GM21737 (cell line): ENCODE measurements at regions not wholly inside any gene's neighbourhood (a gene's known extent, or its start where the extent isn't known, plus 50 kb on each side); places are given as distances from the start of the nearest gene placed in this dataset.

ENCODE experiments used
- ATAC-seq: cut with Tn5 transposase; IDR thresholded peaks from one replicate; pipeline ENCODE4 v1.9.1; 2021; ENCODE audit warnings: mild to moderate bottlenecking, moderate library complexity; ENCODE audit not compliant: unreplicated experiment

DNA sequence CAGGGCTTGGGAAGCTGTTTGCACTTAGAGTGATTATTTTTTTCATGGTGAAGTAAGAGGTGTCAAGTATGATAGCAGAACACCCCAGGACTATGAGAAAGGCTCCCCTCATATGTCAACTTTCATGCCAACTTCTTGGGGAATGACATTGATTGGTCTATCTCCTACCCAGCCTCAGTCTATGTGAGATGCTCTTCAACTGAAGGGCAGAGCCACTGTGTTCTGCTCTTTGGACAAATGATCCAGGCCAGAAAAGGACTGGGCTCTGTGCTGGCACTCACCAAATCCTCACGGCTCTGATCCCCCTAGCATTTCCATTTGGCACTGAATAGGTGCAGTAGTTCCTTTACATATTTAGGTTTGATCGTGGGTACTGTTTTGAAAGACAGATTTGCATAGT lies 151.1 kb downstream of the DMRT2 start:
- no peak for ATAC-seq

DNA sequence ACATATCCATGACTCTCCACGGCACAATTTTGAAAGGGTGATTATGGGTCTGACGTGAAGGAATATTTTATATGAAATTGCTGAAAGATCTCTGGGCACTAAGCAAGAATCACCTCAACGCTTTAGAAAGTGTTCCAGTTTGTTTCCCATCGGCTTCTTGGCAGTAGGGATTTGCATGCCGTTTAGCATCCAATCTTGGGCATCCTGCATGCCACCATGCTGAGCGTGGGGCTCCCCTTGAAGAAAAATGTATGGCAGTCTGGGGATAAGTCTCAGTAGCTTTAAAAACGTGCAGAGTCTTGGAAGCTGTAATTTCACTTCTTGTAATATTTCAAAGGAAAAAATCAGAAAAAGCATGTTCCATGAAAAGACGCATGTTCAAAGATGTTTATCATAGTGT lies 151.7 kb downstream of the DMRT2 start:
- no peak for ATAC-seq

DNA sequence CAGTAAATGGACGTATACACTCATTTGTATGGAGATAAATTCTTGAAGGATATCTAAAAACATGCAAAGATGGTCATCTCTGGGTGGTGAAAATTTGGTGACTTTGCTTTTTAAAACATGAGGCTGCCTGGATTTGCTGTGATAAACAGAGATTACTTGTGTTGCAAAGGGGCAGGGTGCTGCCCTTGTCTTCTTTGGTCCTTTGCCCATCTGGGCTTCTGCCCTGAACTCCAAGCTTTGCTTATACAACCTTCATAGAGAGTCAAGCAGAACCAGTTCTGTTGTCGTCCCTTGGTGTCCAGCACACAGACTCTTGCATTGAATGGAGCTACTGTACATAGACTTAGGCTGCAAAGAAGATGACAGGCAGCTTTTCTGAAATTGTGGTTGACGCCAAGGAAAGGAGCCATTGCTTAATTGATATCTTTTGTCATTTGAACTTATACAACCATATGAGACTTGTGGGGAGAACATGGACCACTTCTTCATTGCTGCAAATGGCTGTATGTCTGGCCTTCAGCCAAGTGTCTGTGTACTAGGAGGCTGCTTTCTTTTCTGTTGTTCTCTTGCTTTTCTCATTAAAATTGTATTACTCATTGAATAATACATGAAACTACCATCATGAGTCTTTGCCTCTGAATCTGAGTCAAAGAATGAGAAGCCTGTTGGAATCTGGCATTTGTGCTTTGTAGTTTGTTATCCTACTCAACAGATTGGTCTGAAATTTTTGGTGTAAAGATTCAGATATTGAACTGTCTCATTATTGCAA lies 152.5 kb downstream of the DMRT2 start:
- no peak for ATAC-seq

DNA sequence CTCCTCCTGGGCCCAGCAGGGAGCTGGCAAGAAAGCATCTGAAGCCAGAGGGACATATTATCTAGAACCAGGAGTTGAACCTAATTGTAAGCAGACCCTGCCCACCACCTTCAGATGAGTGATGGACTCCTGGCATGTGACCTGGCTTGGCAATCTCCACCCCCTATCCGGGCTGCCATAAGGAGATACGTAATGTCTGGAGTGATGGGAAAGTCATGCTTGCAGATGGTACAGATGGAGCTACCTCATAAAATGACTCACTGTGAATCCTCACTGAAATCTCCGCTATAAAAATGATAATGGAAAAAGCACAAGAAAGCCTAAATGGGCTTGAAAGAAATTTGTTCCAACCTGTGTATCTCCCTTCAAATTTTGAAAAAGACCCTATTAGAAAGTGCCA lies 157.5 kb downstream of the DMRT2 start:
- ATAC-seq, result no peak

DNA sequence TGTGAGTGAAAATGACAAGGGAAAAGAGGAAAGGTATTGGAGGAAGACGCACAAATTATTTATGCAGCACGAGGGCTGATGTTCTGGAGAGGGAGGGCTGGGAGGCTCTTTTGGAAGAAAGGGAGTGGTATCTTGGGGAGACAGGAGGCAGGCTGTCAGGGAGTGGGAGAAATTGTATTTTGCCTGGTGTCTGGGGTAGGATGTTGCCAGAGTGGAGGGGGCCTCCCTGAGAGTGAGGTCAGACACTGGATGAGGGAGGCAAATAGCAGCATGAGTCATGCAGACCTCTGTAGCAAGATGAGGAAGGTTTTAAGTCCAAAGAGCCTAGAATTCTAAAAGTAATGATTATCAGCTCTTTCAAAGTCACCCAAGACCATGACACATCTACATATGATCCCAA lies 158.0 kb downstream of the DMRT2 start:
- no peak for ATAC-seq

DNA sequence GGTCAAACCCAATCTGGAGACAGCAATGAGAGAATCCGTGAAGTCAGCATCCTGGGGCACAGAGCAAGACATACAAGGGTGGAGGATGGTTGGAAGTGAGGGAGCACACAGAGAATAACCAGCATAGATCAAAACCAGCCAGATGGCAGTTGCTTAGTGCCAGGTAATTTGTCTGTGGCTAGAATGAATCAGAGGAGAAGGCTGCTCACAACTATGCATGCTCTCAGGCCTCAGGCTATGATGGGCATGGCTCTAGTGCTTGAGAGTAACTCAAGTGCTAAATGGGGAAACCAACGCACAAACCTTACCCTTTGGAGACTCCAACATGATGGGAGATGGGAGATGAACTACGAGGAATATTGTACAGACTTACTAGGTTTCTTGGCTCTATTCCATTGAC lies 160.8 kb downstream of the DMRT2 start:
- no peak for ATAC-seq

DNA sequence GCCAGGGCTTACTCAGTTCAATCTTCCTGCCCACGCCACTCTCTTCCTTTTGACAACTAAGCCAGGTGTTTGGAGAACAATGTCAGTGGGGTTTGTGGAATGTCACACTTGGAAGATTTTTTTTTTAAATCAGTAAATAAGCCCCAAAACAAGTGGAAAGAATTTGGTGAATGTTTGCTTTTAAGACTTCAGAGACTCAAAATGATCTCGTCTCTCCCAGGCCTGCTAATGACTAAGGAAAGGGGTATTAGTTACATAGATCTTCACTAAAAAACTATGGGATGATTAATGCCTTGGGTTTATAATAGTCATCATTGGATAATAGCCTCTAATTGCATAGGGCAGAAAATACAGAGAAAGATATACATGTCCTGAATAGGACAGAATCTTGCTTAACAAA lies 166.4 kb downstream of the DMRT2 start:
- ATAC-seq, result no peak

DNA sequence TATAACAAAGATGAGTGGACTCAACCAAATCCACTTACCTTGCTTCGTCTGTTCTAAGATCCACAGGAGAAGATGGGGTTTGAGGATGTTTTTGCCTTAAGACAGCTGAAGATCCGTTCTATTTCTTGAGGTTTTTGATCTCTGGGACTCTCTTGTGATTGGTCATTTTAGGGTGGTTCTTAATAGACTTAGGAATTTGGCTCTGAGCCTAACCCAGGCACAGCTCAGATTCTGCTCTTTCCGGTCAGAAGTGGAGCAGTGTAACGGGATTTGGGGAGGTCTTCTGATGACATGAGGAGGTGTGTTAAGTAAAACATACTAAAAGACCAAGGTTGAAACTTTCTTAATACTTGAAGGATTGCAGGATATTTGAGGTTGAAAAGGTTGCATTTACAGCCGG lies 166.9 kb downstream of the DMRT2 start:
- ATAC-seq, result no peak

DNA sequence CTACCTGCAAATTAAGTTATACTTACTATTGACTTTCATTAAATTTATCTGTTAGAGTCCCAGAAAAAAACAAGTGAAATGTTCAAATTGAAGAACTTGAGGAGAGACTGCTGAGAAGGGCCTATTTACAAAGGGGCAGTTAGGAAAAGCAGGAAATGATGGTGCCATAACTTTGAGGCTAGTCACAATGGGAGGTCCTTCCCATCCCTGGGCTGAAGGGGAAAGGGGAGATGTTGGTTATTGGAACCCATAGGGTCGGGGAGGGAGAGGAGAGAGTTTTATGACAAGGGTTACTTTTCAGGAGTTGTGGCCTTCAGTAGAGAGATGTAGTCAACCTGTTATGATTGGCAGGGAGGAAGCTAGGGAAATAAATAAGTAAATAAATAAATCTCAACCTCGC lies 169.1 kb downstream of the DMRT2 start:
- no peak for ATAC-seq

DNA sequence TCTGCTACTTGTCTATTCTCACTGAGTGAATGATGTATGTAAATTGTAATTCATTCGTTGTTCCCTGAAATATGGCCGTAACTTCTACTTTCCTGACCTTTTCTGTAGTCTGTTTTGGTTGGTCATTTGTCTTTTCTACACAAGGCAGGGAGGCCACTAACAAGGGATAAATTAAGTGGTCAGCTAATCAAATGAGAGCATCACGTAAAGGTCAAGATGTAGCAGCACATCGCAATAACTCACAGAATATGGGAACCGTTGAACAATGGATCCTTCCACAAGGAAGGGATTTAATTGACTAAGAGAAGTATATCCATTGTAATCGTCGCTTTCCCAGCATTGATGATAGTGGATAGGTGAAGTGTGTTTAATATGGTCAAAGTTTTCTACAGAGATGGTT lies 171.1 kb downstream of the DMRT2 start:
- ATAC-seq, result no peak

DNA sequence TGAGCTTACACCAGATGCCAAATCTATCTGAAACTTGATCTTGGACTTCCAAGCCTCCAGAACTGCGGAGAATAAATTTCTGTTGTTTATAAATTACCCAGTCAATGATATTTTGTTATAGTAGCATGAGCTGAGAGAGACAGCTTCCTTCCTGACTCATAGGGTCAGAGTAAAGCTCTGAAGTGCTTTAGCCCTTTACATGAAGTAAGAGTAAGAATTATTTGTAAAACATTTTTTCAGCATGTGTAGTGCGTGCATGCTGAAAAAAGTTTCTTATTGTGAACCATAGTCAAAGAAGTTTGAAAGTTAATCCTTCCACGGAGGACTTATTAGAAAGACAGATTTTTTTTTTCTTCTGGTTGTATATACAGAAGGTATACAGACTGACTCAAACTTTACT lies 172.4 kb downstream of the DMRT2 start:
- ATAC-seq, result no peak

DNA sequence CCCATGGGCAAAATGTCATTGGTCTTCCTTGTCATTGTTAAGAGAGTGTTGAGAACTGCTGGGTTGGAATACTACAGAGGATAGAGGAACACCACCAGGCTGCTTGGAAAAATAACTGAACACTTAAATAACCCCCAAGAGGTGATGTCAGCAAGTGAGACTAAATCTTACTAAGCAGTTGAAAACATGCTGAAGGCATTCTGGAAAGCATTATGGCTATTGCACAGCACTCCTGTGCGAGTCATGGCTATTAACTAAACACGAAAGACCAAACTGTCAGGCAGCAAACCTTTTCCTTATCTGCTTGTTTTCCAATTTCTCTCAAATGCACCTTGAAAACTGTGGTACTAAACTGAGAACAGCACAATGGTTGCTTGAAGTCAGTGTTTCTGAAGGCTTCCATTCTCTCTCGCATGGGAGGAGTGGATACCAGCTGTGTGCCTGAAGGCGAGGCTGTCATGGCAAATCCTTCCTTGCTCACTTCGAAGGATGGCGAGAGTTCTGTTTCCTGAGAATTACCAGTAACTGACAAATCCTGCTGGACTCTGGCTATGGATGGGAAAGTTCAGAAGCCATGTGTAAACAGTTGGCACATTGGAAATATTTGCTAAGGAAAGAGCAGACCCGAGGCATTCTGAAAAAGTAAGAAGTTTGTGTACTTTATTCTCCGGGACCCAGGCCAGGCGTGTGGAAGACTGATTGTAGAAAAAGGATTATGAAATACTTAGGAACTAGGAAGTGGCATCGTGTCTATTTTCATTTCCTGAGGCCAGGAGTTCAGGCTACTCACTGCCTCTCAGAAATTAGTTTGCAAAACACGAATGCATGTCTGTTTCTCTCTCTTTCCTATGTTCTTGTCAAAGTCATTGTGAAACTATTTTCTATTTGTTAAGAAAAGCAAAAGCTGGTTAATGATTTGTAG lies 182.1 kb downstream of the DMRT2 start:
- peak; percentile 60 for ATAC-seq

DNA sequence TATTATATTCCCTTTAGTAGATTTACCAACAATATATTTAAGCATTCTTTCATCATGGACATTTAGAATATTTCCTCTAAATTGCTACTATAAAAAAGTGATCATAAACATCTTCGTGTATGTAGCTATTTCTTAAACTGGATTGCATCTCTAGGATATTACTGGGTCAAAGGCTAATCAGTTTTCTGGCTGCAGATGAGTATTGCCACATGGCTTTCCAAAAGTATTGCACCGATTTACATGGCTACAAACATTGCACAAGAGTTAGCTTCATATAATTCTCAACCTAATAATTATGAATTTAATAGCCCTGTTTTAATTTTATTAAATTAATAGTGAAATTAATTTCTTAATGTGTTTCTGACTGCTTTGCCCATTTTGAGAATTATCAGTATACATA lies 183.4 kb downstream of the DMRT2 start:
- ATAC-seq, result no peak

DNA sequence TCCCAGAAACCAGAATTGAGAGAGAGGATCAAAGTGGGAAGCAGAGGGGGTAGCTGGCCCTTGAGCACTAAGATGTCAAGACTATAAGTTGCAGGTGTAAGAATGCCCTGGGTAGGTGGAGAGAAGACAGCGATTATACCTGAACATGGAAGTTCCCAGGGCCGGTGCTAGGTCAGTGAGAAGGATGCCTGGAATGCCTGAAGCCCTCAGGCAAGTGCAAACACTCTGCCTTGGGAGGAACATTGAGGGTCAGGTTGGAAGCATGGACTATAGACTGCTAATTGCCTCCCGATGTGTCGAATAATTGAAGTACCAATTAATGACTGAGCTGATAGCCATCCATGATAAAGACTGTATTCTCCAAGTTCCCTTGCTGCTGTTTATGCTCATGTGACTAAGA lies 185.5 kb downstream of the DMRT2 start:
- no peak for ATAC-seq

DNA sequence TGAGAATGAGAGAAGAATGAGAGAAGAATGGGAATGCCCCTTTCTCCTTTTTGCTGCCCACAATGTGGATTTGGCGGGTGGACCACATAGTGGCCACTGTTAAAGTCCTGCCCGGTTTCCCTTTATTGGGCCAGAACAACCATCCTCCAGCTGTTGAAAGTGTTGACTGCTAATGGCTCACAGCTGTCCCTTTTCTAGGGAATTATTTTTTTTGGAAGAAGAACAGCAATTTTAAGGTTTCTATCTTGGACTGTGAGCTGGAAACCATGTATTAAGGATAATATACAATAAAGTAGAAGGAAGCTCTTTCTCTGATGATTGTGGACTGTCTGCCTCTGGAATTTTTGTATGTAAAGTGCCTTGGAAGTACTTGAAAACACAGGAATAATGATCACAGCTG lies 185.9 kb downstream of the DMRT2 start:
- no peak for ATAC-seq

DNA sequence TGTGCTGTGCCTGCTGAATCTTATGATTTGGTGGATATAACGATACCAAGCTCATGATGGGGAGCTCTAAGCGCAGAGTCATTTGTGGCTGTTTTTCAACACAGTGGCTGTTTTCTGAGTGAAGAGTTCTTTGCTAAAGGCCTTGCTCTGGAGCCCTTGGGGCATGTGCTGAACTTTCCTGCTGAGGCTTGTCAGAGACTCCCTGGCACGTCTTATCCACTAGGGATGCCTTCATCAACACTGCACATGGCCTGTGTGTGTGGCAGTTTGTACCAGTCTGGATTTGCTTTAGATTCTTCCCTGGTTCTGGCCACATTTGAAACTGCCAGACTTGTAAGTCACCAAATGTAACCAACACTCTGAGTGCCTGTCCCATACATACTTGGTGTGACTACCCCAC lies 188.2 kb downstream of the DMRT2 start:
- no peak for ATAC-seq

DNA sequence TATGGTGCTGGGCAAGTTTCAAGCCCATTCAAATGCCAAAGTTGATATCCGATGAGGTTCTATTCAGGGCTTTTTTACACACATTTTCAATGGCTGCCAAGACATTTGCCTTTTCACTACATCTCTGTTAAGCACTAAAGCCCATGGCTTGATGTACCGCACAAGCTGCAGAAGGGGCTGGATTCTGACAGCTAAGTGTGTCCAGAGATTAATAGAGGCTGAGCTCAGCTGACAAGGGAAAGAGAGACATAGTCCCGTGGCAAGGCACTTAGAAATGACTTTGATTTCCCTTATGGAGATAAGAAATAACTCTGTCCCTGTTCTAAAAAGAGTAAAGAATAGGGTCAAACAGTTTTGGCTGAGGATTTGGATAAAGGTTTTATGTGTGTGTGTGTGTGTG lies 198.6 kb downstream of the DMRT2 start:
- ATAC-seq, result no peak

DNA sequence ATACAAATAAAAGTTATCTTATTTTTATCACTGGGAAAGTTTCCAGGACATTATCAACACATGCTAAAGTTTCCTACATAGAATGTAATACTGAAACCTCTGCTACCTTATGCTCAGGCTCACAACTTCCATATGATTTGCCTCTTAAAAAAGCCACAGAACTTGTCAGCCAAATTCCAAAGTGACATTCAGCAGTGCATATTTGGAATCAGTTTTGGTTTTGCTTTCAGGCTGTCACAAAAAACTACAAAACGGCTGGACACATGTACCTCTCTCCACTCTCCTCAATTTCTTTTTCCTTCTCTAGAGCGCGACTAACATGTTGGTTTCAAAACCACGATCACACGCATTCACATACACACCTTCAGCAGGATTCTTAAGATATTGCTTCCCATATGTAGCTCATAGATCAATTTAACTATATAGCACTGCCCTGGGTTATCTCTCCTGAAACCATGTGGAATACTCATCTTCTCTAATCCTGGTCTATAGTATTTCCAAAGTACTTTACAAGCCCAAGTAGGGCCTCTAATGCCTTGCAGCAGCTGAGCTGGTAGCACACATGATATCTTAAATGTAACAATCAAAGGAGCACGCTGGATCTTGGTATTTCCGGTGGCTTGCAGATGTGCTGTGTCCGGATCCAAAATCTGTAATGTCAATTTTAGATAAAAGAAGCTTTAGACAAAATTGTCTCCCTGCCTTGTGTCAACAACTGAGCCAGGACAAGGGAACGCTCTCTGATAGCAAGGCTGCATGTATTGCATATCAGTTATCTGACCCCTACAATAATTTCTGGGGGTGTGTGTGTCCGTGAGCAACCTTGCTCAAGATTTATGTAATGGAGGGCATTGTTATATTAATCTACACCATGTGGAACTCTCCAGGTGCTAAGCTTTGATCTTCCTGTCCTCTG lies 203.2 kb downstream of the DMRT2 start:
- ATAC-seq, result no peak

DNA sequence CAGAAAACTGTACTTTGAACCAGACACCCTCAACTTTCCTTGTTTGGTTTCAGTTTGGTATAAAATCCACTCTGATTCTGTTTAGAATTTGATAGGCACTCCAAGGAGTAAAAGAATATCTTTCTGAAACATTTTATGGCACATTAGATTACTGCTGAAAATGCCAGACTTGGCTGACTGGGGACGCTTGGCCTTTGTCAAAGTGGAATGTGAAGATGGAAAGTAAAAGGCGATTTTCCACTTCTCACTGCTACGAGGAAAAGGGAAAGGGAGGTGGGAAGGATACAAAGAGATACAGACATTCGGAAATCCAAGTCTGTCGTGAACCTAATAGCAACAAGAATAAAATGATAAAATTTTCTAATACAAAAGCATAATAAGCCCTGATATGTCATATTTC lies 203.9 kb downstream of the DMRT2 start:
- no peak for ATAC-seq

DNA sequence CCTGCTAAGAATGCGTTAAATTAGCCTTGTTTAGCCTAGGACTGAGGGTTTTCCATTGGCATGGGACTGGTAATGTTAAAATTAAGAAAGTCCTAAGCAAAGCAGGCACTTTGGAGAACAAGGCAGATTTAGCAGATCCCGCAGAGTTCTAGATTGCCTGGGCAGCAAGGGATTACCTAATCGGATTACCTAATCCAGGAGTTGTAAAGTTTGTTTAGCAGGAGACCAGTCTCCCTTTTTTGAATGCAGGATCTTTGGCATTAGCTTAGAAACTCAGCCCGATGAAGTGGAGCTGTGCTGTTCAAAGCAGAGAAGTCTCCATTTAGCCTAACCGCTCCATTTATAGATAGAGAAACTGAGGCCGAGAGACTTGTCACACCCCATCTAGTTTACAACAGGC lies 206.0 kb downstream of the DMRT2 start:
- ATAC-seq, result no peak

DNA sequence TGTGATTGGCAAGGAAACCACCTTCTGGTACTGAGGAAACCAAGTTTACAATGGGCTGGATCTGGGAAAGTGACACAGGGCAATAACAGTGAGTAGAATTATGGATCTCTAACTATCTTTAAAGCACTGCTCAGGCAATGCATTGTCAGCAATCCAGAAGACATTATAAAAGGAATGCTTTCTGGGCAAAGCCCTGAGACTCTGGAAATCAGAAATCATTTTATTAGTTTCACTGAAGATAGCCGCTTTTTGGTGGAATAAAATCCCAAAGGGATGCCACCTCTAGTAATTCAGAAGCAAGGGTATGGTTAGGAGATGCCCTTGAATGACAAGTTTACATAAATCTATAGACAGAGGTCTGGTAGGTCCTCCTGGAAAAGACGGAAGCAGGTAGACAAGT lies 211.1 kb downstream of the DMRT2 start:
- ATAC-seq, result no peak
